SK-MEL-5 (cell line): ENCODE measurements at regions not wholly inside any gene's neighbourhood (a gene's known extent, or its start where the extent isn't known, plus 50 kb on each side); places are given as distances from the start of the nearest gene placed in this dataset.
A peak's percentile ranks its signal among the peaks of the same experiment; 100 is the strongest.

Experiments used
- DNase-seq: peaks from one replicate; pipeline ENCODE4 v3.0.0-alpha.2; 2016; ENCODE audit warnings: low read depth, low spot score
- in situ Hi-C: cut with HindIII; loops from 2 replicates; pipeline ENCODE4 v1.10.0; 2016; ENCODE audit warnings: low sequenced_read_pairs, high pct_unique_total_duplicates, low pct_unique_long_range_greater_than_20kb

GRCh38 chr13:97124915-97125809 is 97.0 kb upstream of the MBNL2 start:
- DNase-seq, result no peak
- in situ Hi-C loops, result no loop called here

GRCh38 chr13:97125810-97126738 is 96.1 kb upstream of the MBNL2 start:
- in situ Hi-C loops, result no loop called here
- no peak for DNase-seq

- in situ Hi-C loops, result no loop called here
- no peak for DNase-seq
Observed at GRCh38 chr13:97127842-97128241, 94.3 kb upstream of the MBNL2 start.

GRCh38 chr13:97130190-97130589 is 91.9 kb upstream of the MBNL2 start:
- no peak for DNase-seq
- in situ Hi-C loops, result no loop called here

GRCh38 chr13:97131447-97131846 is 90.7 kb upstream of the MBNL2 start:
- in situ Hi-C loops, result no loop called here
- DNase-seq, result no peak

- no peak for DNase-seq
- in situ Hi-C loops, result no loop called here
Observed at GRCh38 chr13:97133554-97133953, 88.6 kb upstream of the MBNL2 start.

- DNase-seq, result no peak
- in situ Hi-C loops, result no loop called here
Observed at GRCh38 chr13:97133955-97134354, 88.2 kb upstream of the MBNL2 start.

GRCh38 chr13:97134364-97135095 is 87.6 kb upstream of the MBNL2 start:
- in situ Hi-C loops, result no loop called here
- no peak for DNase-seq

- in situ Hi-C loops, result no loop called here
- no peak for DNase-seq
Observed at GRCh38 chr13:97135883-97136282, 86.2 kb upstream of the MBNL2 start.

- in situ Hi-C loops, result no loop called here
- peak; percentile 81 for DNase-seq
Observed at GRCh38 chr13:97136418-97136817, 85.7 kb upstream of the MBNL2 start.

GRCh38 chr13:97139691-97140090 is 82.4 kb upstream of the MBNL2 start:
- in situ Hi-C loops, result no loop called here
- DNase-seq, result no peak

GRCh38 chr13:97140131-97140530 is 82.0 kb upstream of the MBNL2 start:
- in situ Hi-C loops, result no loop called here
- DNase-seq, result no peak

- in situ Hi-C loops, result no loop called here
- no peak for DNase-seq
Observed at GRCh38 chr13:97140611-97141010, 81.5 kb upstream of the MBNL2 start.

- in situ Hi-C loops, result no loop called here
- peak; percentile 45 for DNase-seq
Observed at GRCh38 chr13:97141097-97141496, 81.0 kb upstream of the MBNL2 start.

GRCh38 chr13:97141564-97142005 is 80.5 kb upstream of the MBNL2 start:
- in situ Hi-C loops, result no loop called here
- peak; percentile 91 for DNase-seq

GRCh38 chr13:97142452-97142851 is 79.7 kb upstream of the MBNL2 start:
- in situ Hi-C loops, result no loop called here
- DNase-seq, result peak; percentile 86

- no peak for DNase-seq
- in situ Hi-C loops, result no loop called here
Observed at GRCh38 chr13:97145057-97145456, 77.1 kb upstream of the MBNL2 start.

GRCh38 chr13:97148894-97149293 is 73.2 kb upstream of the MBNL2 start:
- in situ Hi-C loops, result no loop called here
- no peak for DNase-seq
